Loucy (cell line): ENCODE measurements at regions not wholly inside any gene's neighbourhood (a gene's known extent, or its start where the extent isn't known, plus 50 kb on each side); places are given as distances from the start of the nearest gene placed in this dataset.

Source experiments
- H2AFZ ChIP-seq: fragments of 200-600 bp; sonication (generic); 2 replicates; pipeline ENCODE4 v1.6.0; 2016; ENCODE audit warnings: antibody characterized with exemption, mild to moderate bottlenecking, low read length, moderate library complexity
- H3F3A ChIP-seq: fragments of 200-600 bp; 2 replicates; pipeline ENCODE4 v1.6.0; 2016; ENCODE audit warnings: antibody characterized with exemption, low read depth, mild to moderate bottlenecking
- H3K27me3 ChIP-seq: fragments of 200-600 bp; sonication (generic); 2 replicates; pipeline ENCODE4 v1.6.1; 2014; ENCODE audit warnings: low read length, mild to moderate bottlenecking; ENCODE audit not compliant: insufficient read depth, poor library complexity, severe bottlenecking
- H3K36me3 ChIP-seq: fragments of 200-600 bp; sonication (generic); 2 replicates; pipeline ENCODE4 v1.6.1; 2016; ENCODE audit warnings: low read length; ENCODE audit not compliant: insufficient read depth
- H3K4me1 ChIP-seq: fragments of 200-600 bp; sonication (generic); 2 replicates; pipeline ENCODE4 v1.5.1; 2014; ENCODE audit warnings: low read length, mild to moderate bottlenecking; ENCODE audit not compliant: insufficient read depth, poor library complexity, severe bottlenecking
- H3K4me2 ChIP-seq: fragments of 200-600 bp; sonication (generic); 2 replicates; pipeline ENCODE4 v1.6.0; 2014; ENCODE audit warnings: antibody characterized with exemption, low read length, low read depth, mild to moderate bottlenecking; ENCODE audit not compliant: poor library complexity, severe bottlenecking
- H3K4me3 ChIP-seq: fragments of 200-600 bp; sonication (generic); 2 replicates; pipeline ENCODE4 v1.5.1; 2014; ENCODE audit warnings: low read length, mild to moderate bottlenecking, mixed read lengths; ENCODE audit not compliant: poor library complexity, severe bottlenecking
- H3K79me2 ChIP-seq: fragments of 200-600 bp; sonication (generic); 2 replicates; pipeline ENCODE4 v1.6.1; 2014; ENCODE audit warnings: low read length; ENCODE audit not compliant: insufficient read depth
- H3K9ac ChIP-seq: fragments of 200-600 bp; sonication (generic); 2 replicates; pipeline ENCODE4 v1.6.0; 2014; ENCODE audit warnings: mild to moderate bottlenecking, low read depth, low read length, moderate library complexity; ENCODE audit not compliant: poor library complexity, severe bottlenecking
- H3K9me2 ChIP-seq: fragments of 200-600 bp; sonication (generic); replicated peaks from 2 replicates; pipeline ENCODE4 v1.6.1; 2016; ENCODE audit warnings: low read depth, low read length, mixed read lengths
- H3K9me3 ChIP-seq: fragments of 200-600 bp; sonication (generic); 2 replicates; pipeline ENCODE4 v1.6.1; 2014; ENCODE audit warnings: mild to moderate bottlenecking, antibody characterized with exemption, low read length, low read depth; ENCODE audit not compliant: insufficient read depth
- H4K20me1 ChIP-seq: fragments of 200-600 bp; sonication (generic); 2 replicates; pipeline ENCODE4 v1.6.0; 2014; ENCODE audit warnings: antibody characterized with exemption, low read length, mild to moderate bottlenecking; ENCODE audit not compliant: insufficient read depth, poor library complexity, severe bottlenecking
- EZH2phosphoT487 ChIP-seq: fragments of 200-600 bp; IDR thresholded peaks from 2 replicates; pipeline ENCODE4 v1.6.1; 2018; ENCODE audit warnings: antibody characterized with exemption, mild to moderate bottlenecking, moderate library complexity, borderline replicate concordance
- TF ChIP-seq, protein P1 (sequence below): fragments of 200-600 bp; sonication (generic); conservative IDR thresholded peaks from 2 replicates; pipeline ENCODE4 v1.5.1; 2014; ENCODE audit warnings: mild to moderate bottlenecking, antibody characterized with exemption, low read length

DNA sequence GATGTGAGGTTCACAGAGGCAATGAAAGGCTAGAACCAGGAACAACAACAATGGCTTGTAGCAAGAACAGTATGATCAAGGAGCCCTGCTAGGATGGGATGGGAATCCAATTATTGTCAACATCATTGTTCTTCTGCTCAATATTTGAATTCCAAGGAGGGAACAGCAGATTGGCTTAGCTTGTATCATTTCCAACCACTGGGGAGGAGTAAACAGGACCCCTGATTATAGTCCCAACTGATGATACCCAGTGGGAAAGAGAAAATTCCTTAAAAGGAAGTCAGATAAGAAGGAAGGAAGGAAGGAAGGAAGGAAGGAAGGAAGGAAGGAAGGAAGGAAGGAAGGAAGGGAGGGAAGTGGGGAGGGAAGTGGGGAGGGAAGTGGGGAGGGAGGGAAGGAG is 69.5 kb upstream of the ZC3H12C start:
- no peaks in the 10 kb centered on the region for H4K20me1 ChIP-seq
- TF ChIP-seq, protein P1, sequence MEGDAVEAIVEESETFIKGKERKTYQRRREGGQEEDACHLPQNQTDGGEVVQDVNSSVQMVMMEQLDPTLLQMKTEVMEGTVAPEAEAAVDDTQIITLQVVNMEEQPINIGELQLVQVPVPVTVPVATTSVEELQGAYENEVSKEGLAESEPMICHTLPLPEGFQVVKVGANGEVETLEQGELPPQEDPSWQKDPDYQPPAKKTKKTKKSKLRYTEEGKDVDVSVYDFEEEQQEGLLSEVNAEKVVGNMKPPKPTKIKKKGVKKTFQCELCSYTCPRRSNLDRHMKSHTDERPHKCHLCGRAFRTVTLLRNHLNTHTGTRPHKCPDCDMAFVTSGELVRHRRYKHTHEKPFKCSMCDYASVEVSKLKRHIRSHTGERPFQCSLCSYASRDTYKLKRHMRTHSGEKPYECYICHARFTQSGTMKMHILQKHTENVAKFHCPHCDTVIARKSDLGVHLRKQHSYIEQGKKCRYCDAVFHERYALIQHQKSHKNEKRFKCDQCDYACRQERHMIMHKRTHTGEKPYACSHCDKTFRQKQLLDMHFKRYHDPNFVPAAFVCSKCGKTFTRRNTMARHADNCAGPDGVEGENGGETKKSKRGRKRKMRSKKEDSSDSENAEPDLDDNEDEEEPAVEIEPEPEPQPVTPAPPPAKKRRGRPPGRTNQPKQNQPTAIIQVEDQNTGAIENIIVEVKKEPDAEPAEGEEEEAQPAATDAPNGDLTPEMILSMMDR: no peak
- TF ChIP-seq EZH2phosphoT487: no peak
- no peaks in the 10 kb centered on the region for H3K79me2 ChIP-seq

DNA sequence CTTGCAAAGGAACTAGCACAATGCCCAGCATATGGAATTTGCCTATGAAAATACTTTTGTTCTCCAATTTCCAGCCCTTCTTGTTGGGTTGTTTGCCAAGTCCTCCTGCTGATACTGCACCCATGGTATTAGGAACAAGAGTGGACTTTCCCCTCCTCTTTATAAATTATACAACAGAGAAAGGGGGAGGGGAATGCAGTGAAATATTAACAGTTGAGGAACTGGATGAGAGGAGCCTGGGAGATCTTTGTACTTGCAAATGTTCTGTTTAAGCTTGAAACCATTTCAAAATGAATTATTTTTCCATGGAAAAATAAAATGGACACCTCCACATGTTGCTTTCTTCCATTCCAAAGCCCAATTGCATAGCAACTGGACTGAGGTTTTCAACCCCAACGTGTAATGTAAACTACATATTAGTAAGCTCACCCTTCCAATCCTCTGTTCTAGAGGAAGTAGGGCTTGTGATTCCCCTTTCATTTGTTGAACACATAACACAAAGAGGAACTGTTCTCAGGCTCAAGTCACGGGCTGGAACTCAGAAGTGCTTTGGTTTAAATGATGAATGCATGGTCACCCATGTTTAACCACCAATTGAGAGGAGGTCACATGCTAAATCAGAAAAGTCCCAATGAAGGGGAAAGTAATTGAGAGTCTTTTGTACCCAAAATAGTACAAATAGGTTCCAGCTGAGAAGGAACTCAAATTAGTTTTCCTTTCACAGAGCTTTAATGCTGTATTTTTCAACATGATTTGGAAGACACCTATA is 66.2 kb upstream of the ZC3H12C start:
- H3K36me3 ChIP-seq: no peaks in the 10 kb centered on the region
- H3K9me3 ChIP-seq: no peaks in the 10 kb centered on the region
- peaks cover 7% of the 10 kb centered on the region for H3K4me1 ChIP-seq
- no peak for TF ChIP-seq EZH2phosphoT487
- TF ChIP-seq, protein P1: no peak
- no peaks in the 10 kb centered on the region for H3K9me2 ChIP-seq
- no peaks in the 10 kb centered on the region for H3F3A ChIP-seq
- H3K4me2 ChIP-seq: no peak overlapping the region
- no peak overlapping the region for H2AFZ ChIP-seq
- no peak overlapping the region for H3K9ac ChIP-seq
- no peaks in the 10 kb centered on the region for H3K79me2 ChIP-seq
- no peaks in the 10 kb centered on the region for H3K27me3 ChIP-seq
- no peaks in the 10 kb centered on the region for H4K20me1 ChIP-seq
- H3K4me3 ChIP-seq: no peak overlapping the region

More for the DNA sequence above, 69.5 kb upstream of the ZC3H12C start:
- H3K9ac ChIP-seq: no peak overlapping the region
- no peaks in the 10 kb centered on the region for H3K9me3 ChIP-seq
- no peak overlapping the region for H2AFZ ChIP-seq
- no peaks in the 10 kb centered on the region for H3K36me3 ChIP-seq
- H3K9me2 ChIP-seq: no peaks in the 10 kb centered on the region
- no peak overlapping the region for H3K4me2 ChIP-seq
- H3K4me1 ChIP-seq: no peaks in the 10 kb centered on the region
- no peaks in the 10 kb centered on the region for H3F3A ChIP-seq
- H3K4me3 ChIP-seq: no peak overlapping the region
- no peaks in the 10 kb centered on the region for H3K27me3 ChIP-seq

DNA sequence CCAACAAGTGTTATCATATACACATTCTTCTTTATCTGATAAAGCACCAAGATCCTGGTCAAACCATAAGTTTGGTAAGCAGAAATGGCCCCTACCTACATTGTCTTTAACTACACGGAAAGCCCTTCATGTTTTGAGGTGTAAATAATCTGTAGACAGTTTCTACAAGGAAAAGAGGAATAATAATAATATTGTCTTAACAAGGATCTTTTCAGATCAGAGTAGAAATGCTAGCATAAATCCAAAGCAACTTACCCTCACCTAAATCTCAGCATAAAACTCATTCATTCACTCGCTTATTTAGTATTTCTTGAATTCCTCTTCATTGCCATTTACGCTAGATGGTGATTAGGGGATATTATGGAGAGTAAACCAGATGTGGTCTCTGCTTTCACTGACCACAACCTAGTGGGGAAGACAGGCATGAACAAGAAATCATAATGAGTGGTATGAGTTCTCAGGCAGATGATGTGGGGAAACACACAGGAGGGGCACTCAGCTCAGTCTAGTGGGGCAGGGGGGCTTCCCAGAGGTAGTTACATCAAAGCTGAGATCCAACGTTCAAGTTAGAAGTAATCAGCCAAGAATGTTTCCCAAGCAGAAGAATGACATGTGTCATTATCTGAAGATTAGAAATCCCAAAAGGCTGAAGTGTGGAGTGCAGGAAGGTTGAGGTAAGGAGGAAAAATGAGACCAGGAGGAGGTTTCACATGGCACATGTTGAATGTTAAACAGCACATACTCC is 65.4 kb upstream of the ZC3H12C start:
- Histone ChIP-seq H3K9me2 (no peaks in the 10 kb centered on the region), H2AFZ (no peak overlapping the region), H3K27me3 (no peaks in the 10 kb centered on the region), H3K4me1 (peaks cover 7% of the 10 kb centered on the region), H3F3A (no peaks in the 10 kb centered on the region), H3K36me3 (no peaks in the 10 kb centered on the region), H3K9me3 (no peaks in the 10 kb centered on the region), H4K20me1 (no peaks in the 10 kb centered on the region), H3K4me2 (no peak overlapping the region), H3K4me3 (no peak overlapping the region), H3K79me2 (no peaks in the 10 kb centered on the region), H3K9ac (no peak overlapping the region)
- no peak for TF ChIP-seq EZH2phosphoT487
- TF ChIP-seq, protein P1: no peak
